Ecto neural progenitor cell (in vitro differentiated cells): ENCODE measurements at regions not wholly inside any gene's neighbourhood (a gene's known extent, or its start where the extent isn't known, plus 50 kb on each side); places are given as distances from the start of the nearest gene placed in this dataset.

Experiments
- DNase-seq: peaks from one replicate; pipeline ENCODE4 v3.0.0-alpha.2; 2018; ENCODE audit warnings: low spot score

DNA sequence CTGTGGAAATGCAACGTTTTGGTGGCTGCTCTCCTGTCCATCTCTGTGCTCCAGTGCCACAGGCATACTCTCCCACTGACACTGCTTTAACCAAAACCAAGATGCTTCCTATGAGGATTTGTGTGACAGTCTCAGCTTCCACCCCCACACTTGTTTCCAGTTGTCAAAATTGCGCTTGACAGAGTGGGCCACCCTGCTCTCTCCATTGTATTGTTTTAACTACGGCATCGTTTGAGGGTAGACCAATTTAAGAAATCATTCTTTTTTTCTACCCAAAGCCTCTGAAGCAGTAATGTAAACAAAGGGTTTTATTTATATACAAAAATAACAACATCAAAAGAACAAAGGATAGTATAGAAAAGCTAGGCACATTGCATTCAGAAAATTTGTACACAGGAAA, 178.0 kb downstream of the INHBA start:
- no peak for DNase-seq

DNA sequence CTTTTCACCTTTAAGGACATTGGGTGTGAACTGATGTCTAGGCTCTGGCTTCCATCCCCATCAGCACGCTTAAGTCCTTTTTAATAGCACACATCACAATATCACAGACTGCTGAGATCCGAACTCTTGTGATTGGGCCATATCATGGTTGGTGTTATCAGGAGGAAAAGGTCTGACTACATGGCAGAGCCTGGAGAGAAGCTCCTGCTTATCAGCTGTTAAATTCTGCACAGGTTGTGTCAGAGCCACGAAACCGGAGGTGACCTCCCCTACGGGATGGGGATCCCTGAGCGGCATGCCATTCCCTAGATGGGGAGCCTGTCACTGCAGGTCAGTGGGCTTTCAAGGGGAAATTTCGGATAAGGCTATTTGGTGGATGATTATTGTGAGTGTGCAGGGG, 182.4 kb downstream of the INHBA start:
- no peak for DNase-seq

- no peak for DNase-seq
Observed at GRCh38 chr7:41517771-41518170, 185.1 kb downstream of the INHBA start.

DNA sequence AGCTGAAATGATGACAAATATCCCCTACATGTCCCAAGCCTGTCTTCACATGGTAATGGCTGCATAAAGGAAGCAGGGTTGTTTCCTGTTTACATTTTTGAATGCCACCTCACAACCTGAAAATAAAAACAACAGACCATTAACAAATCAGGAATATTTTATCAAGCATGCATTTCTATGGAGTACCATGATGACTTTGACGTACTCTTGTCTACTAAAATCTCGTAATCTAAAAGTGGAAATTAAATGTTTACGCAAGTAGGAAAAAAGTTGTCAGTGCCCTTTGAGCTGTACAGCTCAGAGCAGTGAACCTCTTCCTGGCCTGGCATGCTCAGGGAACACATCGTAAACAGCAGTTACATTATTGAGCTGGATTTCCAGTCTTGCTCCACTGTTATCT, 194.1 kb downstream of the INHBA start:
- DNase-seq, result no peak

GRCh38 chr7:41507686-41508268, 195.1 kb downstream of the INHBA start:
- no peak for DNase-seq

- no peak for DNase-seq
Observed at GRCh38 chr7:41504214-41504980, 198.5 kb downstream of the INHBA start.

DNA sequence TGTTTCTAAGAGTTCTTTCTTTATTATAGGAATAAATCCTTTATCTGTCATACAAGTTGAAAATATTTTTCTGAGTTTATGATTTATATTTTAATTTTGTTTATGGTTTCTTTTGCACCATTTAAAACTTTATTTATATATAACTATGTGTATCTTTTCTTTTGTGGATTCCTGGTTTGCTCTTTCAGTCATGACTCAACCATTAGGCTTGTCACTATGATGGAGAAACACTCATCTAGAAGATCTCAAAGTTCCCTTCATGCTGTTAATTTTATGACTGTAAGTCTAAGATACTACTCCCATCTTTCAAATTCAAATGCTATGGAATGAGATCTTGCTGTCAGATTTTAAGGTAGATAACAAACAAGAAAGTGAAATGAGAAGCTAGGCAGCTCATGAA, 199.5 kb downstream of the INHBA start:
- no peak for DNase-seq

GRCh38 chr7:41501466-41501865, 201.4 kb downstream of the INHBA start:
- no peak for DNase-seq

- DNase-seq, result no peak
Observed at GRCh38 chr7:41501006-41501405, 201.9 kb downstream of the INHBA start.

- no peak for DNase-seq
Observed at GRCh38 chr7:41492603-41493002, 210.3 kb downstream of the INHBA start.

DNA sequence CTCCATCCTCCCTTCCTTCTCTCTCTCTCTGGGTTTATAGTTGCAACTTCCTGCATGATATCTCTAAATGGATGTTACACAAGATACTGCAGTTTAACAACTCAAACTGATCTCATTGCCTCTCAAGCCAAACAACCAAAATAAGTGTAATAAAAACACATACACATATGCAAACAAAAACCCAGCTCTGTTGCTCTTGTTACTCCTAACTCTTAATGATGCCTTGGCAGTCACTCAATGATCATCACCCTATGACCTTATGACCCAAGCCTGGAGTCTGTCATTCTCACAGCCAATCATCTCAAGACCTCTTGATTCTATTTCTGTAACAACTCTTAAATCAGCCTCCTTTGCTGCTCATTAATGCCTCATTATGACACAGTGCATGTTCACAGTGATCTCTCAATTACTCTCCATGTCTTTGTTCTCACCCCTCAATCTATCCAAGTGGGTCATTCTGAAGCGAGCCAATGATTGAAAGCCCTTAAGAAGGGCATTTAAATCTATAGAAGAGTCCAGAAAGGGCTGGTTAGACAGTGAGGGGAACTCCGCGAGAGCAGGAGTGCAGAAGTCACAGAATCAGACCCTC, 210.9 kb downstream of the INHBA start:
- no peak for DNase-seq

DNA sequence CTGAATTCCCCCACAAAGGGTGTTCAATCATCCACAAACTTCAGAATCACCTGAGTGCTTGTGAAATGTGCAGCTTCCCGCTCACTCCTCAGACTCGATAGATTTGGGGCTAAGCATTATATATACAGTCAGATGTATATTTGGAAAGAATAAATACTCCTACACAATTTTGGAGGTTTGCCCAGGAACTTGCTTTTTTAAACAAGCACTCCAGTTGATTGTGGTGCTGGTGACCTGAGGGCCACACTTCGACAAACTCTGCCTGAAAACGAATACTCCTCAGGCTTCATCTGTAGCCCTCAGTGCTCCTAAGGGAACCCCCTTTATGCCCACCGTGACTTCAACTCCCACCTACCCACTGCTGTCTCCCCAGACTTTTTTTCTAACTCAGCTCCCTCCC, 211.6 kb downstream of the INHBA start:
- no peak for DNase-seq

- DNase-seq, result no peak
Observed at GRCh38 chr7:41489885-41490284, 213.0 kb downstream of the INHBA start.

GRCh38 chr7:41487229-41487940, 215.5 kb downstream of the INHBA start:
- DNase-seq, result no peak

- DNase-seq, result no peak
Observed at GRCh38 chr7:41481353-41481752, 221.5 kb downstream of the INHBA start.

GRCh38 chr7:41478187-41478586, 224.7 kb downstream of the INHBA start:
- DNase-seq, result no peak

GRCh38 chr7:41476460-41476803, 226.5 kb downstream of the INHBA start:
- no peak for DNase-seq

DNA sequence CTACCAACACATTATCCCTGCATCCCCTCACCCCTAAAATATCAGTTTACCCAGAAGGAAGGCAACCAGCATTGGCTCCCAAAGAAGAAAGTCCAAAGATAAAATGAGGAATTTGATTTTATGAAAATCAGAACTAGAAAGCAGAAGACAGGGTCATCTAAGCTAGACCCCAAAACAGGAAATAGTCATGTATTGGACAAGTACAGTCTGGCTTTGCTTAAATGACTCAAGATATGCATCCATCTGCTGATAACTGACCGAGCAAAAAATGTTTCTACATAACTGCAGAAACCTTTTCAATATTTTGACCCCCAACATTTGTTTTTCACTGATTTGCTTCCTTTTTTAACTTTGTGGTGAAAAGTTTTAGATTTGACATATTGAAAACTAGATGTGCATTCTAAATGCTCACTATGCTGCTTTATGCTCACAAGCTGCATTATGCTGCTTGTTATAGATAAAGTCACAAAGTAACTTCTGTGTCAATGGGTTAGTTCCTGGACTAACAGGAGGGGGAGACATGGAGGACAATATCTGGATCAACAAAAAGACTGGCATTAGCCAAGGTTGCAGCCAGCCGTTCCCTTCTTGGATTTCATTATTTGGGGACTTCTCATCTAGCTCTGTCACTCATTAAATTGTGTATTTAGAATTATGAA, 227.0 kb downstream of the INHBA start:
- no peak for DNase-seq

DNA sequence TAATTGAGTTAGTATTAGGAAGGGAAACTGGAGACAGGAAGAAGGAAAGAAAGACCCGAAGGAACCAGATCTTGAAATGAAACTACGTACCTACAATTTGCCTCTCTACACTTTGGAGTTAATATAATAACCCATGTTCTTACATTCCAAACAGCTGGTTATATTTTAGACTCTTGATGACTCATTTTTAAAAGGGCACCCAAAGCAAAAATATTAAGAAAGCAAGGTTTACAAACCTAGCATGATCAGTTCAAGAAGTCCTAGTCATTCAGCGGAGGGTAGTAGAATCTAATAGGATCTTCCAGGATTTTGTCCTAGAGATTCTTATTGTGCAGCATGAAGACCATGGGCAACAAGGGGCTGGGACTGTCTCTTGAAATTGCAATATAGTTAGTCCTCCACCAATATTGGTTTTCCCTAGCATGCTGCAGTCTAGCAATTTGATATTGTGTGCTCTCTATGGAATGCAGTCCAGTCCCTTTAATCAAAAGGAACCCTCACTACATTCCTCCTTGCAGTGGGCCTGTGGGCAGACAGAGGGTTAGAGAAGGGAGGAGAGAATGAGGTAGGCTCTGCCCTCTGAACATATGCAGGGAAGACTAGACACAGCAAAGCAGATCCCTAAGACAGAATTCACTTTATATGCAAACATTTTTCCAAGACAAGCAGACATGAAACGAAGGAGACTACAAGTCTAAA, 230.3 kb downstream of the INHBA start:
- DNase-seq, result no peak

DNA sequence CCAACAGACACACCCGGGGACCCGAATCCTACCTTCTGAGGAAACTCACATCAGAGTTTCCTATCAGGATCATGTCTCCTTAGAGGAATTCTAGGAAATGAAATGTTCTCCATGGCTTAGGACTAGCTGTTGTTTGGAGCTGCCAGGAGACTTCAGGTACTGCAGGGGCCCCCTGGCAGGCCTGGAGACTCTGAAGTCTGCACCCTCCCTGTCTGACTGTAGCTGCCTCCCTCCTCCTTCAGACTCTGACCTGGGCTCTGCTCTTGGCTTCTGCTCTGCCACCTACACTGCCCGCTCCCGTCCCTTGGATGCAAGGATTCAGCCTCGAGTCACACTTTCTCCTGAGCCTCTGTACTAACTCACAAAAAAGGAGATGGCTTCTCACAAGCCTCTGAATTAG, 232.8 kb downstream of the INHBA start:
- no peak for DNase-seq

DNA sequence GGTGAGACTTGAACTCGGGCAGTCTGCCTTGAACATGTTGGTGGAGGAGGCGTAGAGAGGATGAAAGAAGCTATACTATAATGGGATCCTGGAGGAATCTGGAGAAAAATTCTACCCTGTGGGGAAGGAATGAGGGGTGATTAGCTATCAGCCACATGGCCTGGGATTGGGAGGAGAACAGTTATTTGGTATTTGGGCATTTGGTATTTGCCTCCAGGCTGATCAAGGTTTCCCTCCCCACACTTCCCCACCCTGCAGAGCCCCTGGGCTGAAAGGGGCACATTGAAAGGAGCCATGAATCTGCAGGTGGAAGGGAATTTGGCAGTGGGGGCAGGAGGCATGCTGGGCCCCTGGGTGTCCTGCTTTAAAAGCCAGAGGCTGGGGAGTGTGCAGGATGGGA, 235.3 kb downstream of the INHBA start:
- DNase-seq, result peak; percentile 45
